ENCODE measurements at regions not wholly inside any gene's neighbourhood (a gene's known extent, or its start where the extent isn't known, plus 50 kb on each side); places are given as distances from the start of the nearest gene placed in this dataset.

DNA sequence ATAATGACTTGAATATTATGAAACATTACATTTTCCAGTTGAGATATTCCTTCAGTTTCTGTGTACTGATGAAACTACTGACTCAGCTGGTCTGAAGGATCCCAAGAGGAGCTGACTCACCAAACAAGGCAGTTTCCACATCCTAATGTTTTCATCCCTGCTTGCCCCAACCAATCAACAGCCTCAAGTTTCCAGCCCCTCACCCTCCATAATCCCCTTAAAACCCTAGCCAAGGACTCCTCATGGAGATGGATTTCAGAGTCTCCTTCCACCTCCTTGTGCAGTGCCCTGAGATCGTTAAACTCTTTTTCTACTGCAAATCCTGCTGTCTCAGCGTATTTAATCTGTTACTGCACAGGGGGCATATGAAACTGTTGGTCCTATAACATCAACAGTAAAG, 83.1 kb upstream of the HAO2 start:
- in situ Hi-C loops (cut with HindIII; ENCODE audit: low pct_unique_long_range_greater_than_20kb, low sequenced_read_pairs), result no loop called here

DNA sequence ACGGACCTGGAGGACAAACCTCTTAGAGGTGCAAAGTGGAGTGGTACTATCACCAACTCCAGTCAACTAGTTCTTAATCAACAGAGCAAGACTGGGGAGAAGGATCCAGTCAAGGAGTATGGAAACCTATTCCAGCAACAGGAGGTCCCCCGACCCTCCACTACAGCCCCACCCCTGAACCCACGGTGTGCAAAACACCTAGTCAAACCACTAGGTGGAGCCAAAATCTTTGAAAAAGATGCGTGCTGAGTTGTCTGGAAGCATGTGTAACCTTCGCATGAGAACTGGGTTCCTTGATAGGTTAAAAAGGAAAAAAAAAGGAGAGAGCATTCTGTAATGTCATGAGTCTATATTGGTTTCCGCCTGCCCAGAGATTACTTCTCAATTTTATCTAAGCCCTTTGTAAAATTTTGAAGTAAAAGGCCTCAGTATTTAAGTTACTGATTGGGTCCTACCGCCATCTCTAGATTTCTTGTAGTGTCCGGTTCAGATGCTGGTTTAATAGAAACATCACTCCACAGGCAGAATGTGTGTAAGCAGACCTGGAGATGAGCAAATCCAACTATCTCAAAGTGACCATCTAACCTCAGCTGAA, 81.9 kb upstream of the HAO2 start:
- peak; percentile 89 for ATAC-seq
- no peaks in the 10 kb centered on the region for H3K27me3 ChIP-seq (ENCODE audit: control insufficient read depth, insufficient read depth, low read length)
- ChIA-PET CTCF (interaction anchor here (0.7 kb wide), 1 partner anchor 10 kb away, joined by 7 read pairs; no protein-coding TSS in a partner anchor), POLR2A (no interaction called here)
- no peak for DNase-seq (ENCODE audit: low read depth, low spot score)
- no peak overlapping the region for H3K4me3 ChIP-seq (ENCODE audit: low read depth in 2 of 2, low read length in 2 of 2)
- H3K4me1 ChIP-seq (ENCODE audit: control insufficient read depth, insufficient read depth, low read length), result no peaks in the 10 kb centered on the region
- no TSS peak for BruUV-seq (replicated peaks)
- no peak overlapping the region for H3K27ac ChIP-seq (ENCODE audit: low read length)
- intact Hi-C loops (cut with micrococcal nuclease; ENCODE audit: unreplicated experiment) (no loop called here), in situ Hi-C loops (cut with HindIII; ENCODE audit: low pct_unique_long_range_greater_than_20kb, low sequenced_read_pairs) (no loop called here)
- no peaks in the 10 kb centered on the region for H3K9me3 ChIP-seq (ENCODE audit: control insufficient read depth, insufficient read depth, low read depth, low read length)
- H3K36me3 ChIP-seq (ENCODE audit: control insufficient read depth, insufficient read depth, low read length), result no peaks in the 10 kb centered on the region
- TF ChIP-seq, protein P1, sequence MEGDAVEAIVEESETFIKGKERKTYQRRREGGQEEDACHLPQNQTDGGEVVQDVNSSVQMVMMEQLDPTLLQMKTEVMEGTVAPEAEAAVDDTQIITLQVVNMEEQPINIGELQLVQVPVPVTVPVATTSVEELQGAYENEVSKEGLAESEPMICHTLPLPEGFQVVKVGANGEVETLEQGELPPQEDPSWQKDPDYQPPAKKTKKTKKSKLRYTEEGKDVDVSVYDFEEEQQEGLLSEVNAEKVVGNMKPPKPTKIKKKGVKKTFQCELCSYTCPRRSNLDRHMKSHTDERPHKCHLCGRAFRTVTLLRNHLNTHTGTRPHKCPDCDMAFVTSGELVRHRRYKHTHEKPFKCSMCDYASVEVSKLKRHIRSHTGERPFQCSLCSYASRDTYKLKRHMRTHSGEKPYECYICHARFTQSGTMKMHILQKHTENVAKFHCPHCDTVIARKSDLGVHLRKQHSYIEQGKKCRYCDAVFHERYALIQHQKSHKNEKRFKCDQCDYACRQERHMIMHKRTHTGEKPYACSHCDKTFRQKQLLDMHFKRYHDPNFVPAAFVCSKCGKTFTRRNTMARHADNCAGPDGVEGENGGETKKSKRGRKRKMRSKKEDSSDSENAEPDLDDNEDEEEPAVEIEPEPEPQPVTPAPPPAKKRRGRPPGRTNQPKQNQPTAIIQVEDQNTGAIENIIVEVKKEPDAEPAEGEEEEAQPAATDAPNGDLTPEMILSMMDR (IDR thresholded peaks at IDR 0.05), result peak; percentile 76
- no peak for TF ChIP-seq POLR2AphosphoS5 (IDR thresholded peaks at IDR 0.05; ENCODE audit: low read depth, low read length)

More for the DNA sequence above, 83.1 kb upstream of the HAO2 start:
- no peaks in the 10 kb centered on the region for H3K9me3 ChIP-seq (ENCODE audit: control insufficient read depth, insufficient read depth, low read depth, low read length)
- ATAC-seq (no peak), DNase-seq (ENCODE audit: low read depth, low spot score) (no peak)
- H3K36me3 ChIP-seq (ENCODE audit: control insufficient read depth, insufficient read depth, low read length), result no peaks in the 10 kb centered on the region
- ChIA-PET CTCF (interaction anchor here (0.6 kb wide), 1 partner anchor 9 kb away, joined by 4 read pairs; no protein-coding TSS in a partner anchor), POLR2A (no interaction called here)
- no peak overlapping the region for H3K27ac ChIP-seq (ENCODE audit: low read length)
- intact Hi-C loops (cut with micrococcal nuclease; ENCODE audit: unreplicated experiment), result no loop called here
- TF ChIP-seq, protein P2, sequence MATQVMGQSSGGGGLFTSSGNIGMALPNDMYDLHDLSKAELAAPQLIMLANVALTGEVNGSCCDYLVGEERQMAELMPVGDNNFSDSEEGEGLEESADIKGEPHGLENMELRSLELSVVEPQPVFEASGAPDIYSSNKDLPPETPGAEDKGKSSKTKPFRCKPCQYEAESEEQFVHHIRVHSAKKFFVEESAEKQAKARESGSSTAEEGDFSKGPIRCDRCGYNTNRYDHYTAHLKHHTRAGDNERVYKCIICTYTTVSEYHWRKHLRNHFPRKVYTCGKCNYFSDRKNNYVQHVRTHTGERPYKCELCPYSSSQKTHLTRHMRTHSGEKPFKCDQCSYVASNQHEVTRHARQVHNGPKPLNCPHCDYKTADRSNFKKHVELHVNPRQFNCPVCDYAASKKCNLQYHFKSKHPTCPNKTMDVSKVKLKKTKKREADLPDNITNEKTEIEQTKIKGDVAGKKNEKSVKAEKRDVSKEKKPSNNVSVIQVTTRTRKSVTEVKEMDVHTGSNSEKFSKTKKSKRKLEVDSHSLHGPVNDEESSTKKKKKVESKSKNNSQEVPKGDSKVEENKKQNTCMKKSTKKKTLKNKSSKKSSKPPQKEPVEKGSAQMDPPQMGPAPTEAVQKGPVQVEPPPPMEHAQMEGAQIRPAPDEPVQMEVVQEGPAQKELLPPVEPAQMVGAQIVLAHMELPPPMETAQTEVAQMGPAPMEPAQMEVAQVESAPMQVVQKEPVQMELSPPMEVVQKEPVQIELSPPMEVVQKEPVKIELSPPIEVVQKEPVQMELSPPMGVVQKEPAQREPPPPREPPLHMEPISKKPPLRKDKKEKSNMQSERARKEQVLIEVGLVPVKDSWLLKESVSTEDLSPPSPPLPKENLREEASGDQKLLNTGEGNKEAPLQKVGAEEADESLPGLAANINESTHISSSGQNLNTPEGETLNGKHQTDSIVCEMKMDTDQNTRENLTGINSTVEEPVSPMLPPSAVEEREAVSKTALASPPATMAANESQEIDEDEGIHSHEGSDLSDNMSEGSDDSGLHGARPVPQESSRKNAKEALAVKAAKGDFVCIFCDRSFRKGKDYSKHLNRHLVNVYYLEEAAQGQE (IDR thresholded peaks at IDR 0.05; ENCODE audit: insufficient read depth in 1 of 2, low read depth in 2 of 2, low read length in 1 of 2), result no peak
- TF ChIP-seq POLR2AphosphoS5 (IDR thresholded peaks at IDR 0.05; ENCODE audit: low read depth, low read length) (no peak), TCF7L2 (IDR thresholded peaks at IDR 0.05; ENCODE audit: low read depth, low read length) (no peak), SIN3A (IDR thresholded peaks at IDR 0.05; ENCODE audit: borderline replicate concordance, insufficient read depth, low read depth, low read length) (no peak)
- TF ChIP-seq, protein P1 (IDR thresholded peaks at IDR 0.05), result no peak
- no peak overlapping the region for H3K4me3 ChIP-seq (ENCODE audit: low read depth in 2 of 2, low read length in 2 of 2)
- no TSS peak for BruUV-seq (replicated peaks)
- H3K27me3 ChIP-seq (ENCODE audit: control insufficient read depth, insufficient read depth, low read length), result no peaks in the 10 kb centered on the region
- no peaks in the 10 kb centered on the region for H3K4me1 ChIP-seq (ENCODE audit: control insufficient read depth, insufficient read depth, low read length)

Data from Panc1 (cell line).